Large intestine (tissue), 3 donors: ENCODE measurements at regions not wholly inside any gene's neighbourhood (a gene's known extent, or its start where the extent isn't known, plus 50 kb on each side); places are given as distances from the start of the nearest gene placed in this dataset.
"Not testable (repeated sequence)": the region's sequence is repeated elsewhere in the genome, so short reads cannot be mapped to it uniquely, and the experiment has no call there.

ENCODE experiments used
- DNase-seq, 2 donors: peaks; one replicate each; pipeline versions ENCODE4 v3.0.0 to v3.0.0-alpha.2; 2013
- H3K27ac ChIP-seq: one replicate; pipeline ENCODE4 v1.5.1; 2013; ENCODE audit warnings: low read length
- H3K27me3 ChIP-seq: 2 replicates; pipeline ENCODE4 v1.6.1; 2013; ENCODE audit warnings: low read length; ENCODE audit not compliant: control insufficient read depth, insufficient read depth
- H3K36me3 ChIP-seq: 2 replicates; pipeline ENCODE4 v1.6.1; 2013; ENCODE audit warnings: low read length; ENCODE audit not compliant: control insufficient read depth, insufficient read depth
- H3K4me1 ChIP-seq: one replicate; pipeline ENCODE4 v1.6.1; 2013; ENCODE audit warnings: low read length; ENCODE audit not compliant: control insufficient read depth, insufficient read depth
- H3K4me3 ChIP-seq: one replicate; pipeline ENCODE4 v1.5.1; 2013; ENCODE audit warnings: low read length
- H3K9me3 ChIP-seq: one replicate; pipeline ENCODE4 v1.6.1; 2013; ENCODE audit warnings: mild to moderate bottlenecking, low read depth, low read length, moderate library complexity; ENCODE audit not compliant: control insufficient read depth
- WGBS: methylation state at CpG from one replicate; pipeline ENCODE4 v1.1.5; 2013; ENCODE audit warnings: low lambda C conversion rate; ENCODE audit not compliant: insufficient coverage; 5-methylcytosine and 5-hydroxymethylcytosine counted together

DNA sequence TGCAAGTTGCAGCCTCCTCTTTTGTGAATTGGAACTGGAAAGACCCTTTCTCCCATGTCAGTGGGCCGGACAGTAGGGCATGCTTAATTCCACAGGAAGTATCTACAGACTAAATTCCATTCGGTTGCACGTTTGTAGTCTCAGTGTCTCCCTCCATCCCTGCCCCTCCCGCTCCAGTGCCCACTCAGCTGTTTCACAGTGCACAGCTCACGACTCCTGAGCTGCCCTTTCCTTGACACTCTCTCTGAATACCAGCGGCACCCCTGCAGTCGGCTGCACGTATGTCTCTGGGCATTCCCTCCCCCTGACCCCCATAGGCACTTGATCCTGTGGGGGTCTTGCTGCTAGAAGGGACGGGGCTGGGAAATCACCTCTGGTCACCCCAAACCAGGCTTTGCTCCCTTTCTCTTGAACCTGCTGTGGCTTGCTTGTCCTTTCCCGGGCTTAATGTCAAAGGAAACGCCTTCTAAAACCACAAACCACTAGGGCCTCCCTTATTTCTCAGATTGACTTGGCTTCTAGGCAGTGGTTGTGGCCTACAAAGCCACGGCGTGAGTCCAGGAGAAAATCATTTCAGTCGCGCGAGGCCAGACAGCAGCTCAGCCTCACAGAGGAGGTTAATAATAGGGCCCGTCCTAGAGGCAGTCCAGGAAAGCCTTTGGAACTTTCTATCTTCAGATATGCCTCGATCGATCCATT lies 365.3 kb upstream of the PROX1 start:
- DNase-seq: no peak
- no peaks in the 10 kb centered on the region for H3K27me3 ChIP-seq
- 80% methylated on average over 1 of the region's 19 CpGs for WGBS
- H3K36me3 ChIP-seq: no peaks in the 10 kb centered on the region
- H3K9me3 ChIP-seq: no peaks in the 10 kb centered on the region
- no peak overlapping the region for H3K4me3 ChIP-seq
- H3K27ac ChIP-seq: no peak overlapping the region
- no peaks in the 10 kb centered on the region for H3K4me1 ChIP-seq

DNA sequence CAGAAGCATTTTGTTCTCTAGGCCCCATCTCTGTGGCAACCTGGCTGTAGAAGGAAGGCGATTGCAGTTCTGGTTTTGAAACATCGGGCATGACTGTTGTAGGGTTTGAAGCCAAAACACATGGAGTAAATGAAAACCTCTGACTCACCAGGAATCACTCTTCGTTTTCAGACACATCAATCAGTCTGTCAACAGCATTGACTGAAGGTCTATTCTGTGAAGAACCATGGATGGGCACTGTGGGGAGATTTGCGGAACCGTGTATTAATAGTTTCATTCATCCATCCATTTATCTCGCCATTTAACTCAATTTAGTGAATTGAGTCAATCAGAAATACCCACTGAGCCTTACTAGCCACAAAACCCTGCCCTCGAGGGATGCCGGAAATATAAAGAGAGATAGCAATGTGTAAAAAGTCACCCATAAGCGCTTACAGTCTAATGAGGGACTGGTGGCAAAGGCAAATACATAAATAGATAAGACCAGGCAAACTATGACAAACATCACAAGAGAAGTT lies 364.6 kb upstream of the PROX1 start:
- no CpG with 5 or more reads among the region's 9 CpGs for WGBS
- H3K27ac ChIP-seq: no peak overlapping the region

DNA sequence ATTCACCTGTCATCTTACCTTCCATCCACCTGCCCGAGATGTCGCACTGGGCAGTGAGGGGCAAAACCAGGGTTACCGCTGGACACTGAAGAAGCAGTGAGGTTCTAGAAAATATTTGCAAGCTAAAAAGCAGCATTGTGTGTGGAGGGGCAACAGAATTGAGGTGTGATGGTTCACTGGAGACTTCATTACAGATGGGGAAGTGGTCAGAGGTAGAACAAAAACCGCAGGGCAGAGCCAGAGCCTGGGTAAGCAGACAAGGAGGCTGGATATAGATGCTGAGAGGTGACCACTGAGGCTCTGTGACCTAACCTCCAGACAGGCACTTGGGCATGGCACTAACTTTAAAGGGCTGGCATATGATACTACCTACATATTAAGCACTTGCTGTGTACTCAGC lies 363.9 kb upstream of the PROX1 start:
- 0% methylated on average over 1 of the region's 4 CpGs for WGBS
- no peak for DNase-seq
- Histone ChIP-seq H3K27me3 (no peaks in the 10 kb centered on the region), H3K27ac (no peak overlapping the region), H3K9me3 (no peaks in the 10 kb centered on the region), H3K4me1 (no peaks in the 10 kb centered on the region), H3K4me3 (no peak overlapping the region), H3K36me3 (no peaks in the 10 kb centered on the region)

More for the DNA sequence above, 364.6 kb upstream of the PROX1 start:
- Histone ChIP-seq H3K36me3 (no peaks in the 10 kb centered on the region), H3K4me1 (no peaks in the 10 kb centered on the region), H3K27me3 (no peaks in the 10 kb centered on the region), H3K9me3 (no peaks in the 10 kb centered on the region), H3K4me3 (no peak overlapping the region)
- DNase-seq: no peak

DNA sequence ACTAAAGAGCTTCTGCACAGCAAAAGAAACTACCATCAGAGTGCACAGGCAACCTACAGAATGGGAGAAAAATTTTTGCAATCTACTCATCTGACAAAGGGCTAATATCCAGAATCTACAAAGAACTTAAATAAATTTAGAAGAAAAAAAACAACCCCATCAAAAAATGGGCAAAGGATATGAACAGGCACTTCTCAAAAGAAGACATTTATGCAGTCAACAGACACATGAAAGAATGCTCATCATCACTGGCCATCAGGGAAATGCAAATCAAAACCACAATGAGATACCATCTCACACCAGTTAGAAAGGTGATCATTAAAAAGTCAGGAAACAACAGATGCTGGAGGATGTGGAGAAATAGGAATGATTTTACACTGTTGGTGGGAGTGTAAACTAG lies 351.0 kb upstream of the PROX1 start:
- H3K4me1 ChIP-seq, H3K27me3 ChIP-seq, H3K36me3 ChIP-seq, H3K4me3 ChIP-seq, H3K9me3 ChIP-seq, H3K27ac ChIP-seq, DNase-seq: not testable (repeated sequence)

DNA sequence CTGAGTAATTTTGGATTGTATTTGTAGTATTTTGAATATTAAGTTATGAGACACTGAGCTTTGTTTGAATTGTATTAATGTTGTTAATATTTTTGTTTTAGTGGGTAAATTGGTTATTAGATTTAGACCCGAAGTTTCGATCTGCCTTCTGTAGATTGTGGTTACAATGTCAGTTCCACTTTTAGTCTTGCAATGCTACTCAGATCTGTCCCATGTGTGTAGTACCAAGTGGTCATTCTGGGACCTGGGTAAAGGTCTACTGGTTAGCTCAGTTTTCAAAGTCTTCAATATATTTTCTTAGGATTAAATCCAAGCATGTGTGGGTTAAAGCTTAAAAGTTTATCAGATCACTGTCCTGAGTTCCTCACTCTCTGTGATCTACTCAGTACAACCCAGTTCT lies 346.5 kb upstream of the PROX1 start:
- no CpG with 5 or more reads among the region's 2 CpGs for WGBS
- no peaks in the 10 kb centered on the region for H3K36me3 ChIP-seq
- H3K4me1 ChIP-seq: no peaks in the 10 kb centered on the region

GRCh38 chr1:213643360-213643759 lies 344.4 kb upstream of the PROX1 start:
- no peak for DNase-seq
- H3K36me3 ChIP-seq: no peaks in the 10 kb centered on the region
- no peaks in the 10 kb centered on the region for H3K4me1 ChIP-seq
- H3K4me3 ChIP-seq: no peak overlapping the region
- H3K27ac ChIP-seq: no peak overlapping the region
- no peaks in the 10 kb centered on the region for H3K27me3 ChIP-seq
- H3K9me3 ChIP-seq: no peaks in the 10 kb centered on the region

More for the DNA sequence above, 346.5 kb upstream of the PROX1 start:
- Histone ChIP-seq H3K4me3 (no peak overlapping the region), H3K27me3 (no peaks in the 10 kb centered on the region), H3K27ac (no peak overlapping the region), H3K9me3 (no peaks in the 10 kb centered on the region)
- DNase-seq: no peak

GRCh38 chr1:213647864-213648650 lies 339.7 kb upstream of the PROX1 start:
- no peak for DNase-seq
- Histone ChIP-seq H3K27ac (no peak overlapping the region), H3K36me3 (no peaks in the 10 kb centered on the region), H3K4me1 (no peaks in the 10 kb centered on the region), H3K4me3 (no peak overlapping the region), H3K9me3 (no peaks in the 10 kb centered on the region), H3K27me3 (no peaks in the 10 kb centered on the region)
- 100% methylated on average over 1 of the region's 2 CpGs for whole genome bisulfite sequencing

- Histone ChIP-seq H3K4me1 (no peaks in the 10 kb centered on the region), H3K36me3 (no peaks in the 10 kb centered on the region), H3K4me3 (no peak overlapping the region), H3K9me3 (no peaks in the 10 kb centered on the region), H3K27me3 (no peaks in the 10 kb centered on the region), H3K27ac (no peak overlapping the region)
- no peak for DNase-seq
- WGBS: no CpG with 5 or more reads among the region's 10 CpGs
These were observed 338.4 kb upstream of the PROX1 start for GRCh38 chr1:213649373-213649772.

- no CpG with 5 or more reads among the region's 2 CpGs for WGBS
- no peak overlapping the region for H3K27ac ChIP-seq
- H3K36me3 ChIP-seq: no peaks in the 10 kb centered on the region
These were observed 337.2 kb upstream of the PROX1 start for GRCh38 chr1:213650603-213651002.

GRCh38 chr1:213651077-213651476 lies 336.7 kb upstream of the PROX1 start:
- WGBS: no CpG with 5 or more reads among the region's 4 CpGs
- no peaks in the 10 kb centered on the region for H3K9me3 ChIP-seq
- peaks cover 2% of the 10 kb centered on the region for H3K4me1 ChIP-seq
- DNase-seq: no peak
- H3K36me3 ChIP-seq: no peaks in the 10 kb centered on the region
- H3K27ac ChIP-seq: no peak overlapping the region
- no peak overlapping the region for H3K4me3 ChIP-seq
- H3K27me3 ChIP-seq: no peaks in the 10 kb centered on the region

More at GRCh38 chr1:213650603-213651002, 337.2 kb upstream of the PROX1 start:
- H3K9me3 ChIP-seq: no peaks in the 10 kb centered on the region
- H3K4me1 ChIP-seq: no peaks in the 10 kb centered on the region
- H3K4me3 ChIP-seq: no peak overlapping the region
- no peaks in the 10 kb centered on the region for H3K27me3 ChIP-seq
- no peak for DNase-seq
